H1 (cell line): ENCODE measurements at regions not wholly inside any gene's neighbourhood (a gene's known extent, or its start where the extent isn't known, plus 50 kb on each side); places are given as distances from the start of the nearest gene placed in this dataset.

Experiments
- CTCF ChIA-PET: fragments of 300-600 bp; sonication (Branson Sonifier 250); formaldehyde crosslinking; loops from one replicate; lab custom pipeline; 2021; ENCODE audit not compliant: partially characterized antibody; lab: Charles Lee
- POLR2A ChIA-PET: fragments of 300-600 bp; sonication (Branson Sonifier 250); formaldehyde crosslinking; loops from one replicate; lab custom pipeline; 2021; ENCODE audit warnings: inconsistent platforms; ENCODE audit not compliant: partially characterized antibody; lab: Charles Lee
- DNase-seq, 2 experiments: peaks; one replicate each; pipeline versions ENCODE4 v3.0.0 to v3.0.0-alpha.2; 2010 to 2022; ENCODE audit warnings: low spot score in 2 of 2, low read depth in 1 of 2, mixed read lengths in 1 of 2
- FAIRE-seq: peaks from 2 replicates; lab custom pipeline; 2011; peaks lifted over from hg19 to GRCh38; lab: Jason Lieb, UNC
- H2AFZ ChIP-seq: 2 replicates; pipeline ENCODE4 v1.8.1; 2012; ENCODE audit warnings: low read length, inconsistent platforms
- H2AK5ac ChIP-seq: 2 replicates; pipeline ENCODE4 v1.6.1; 2013; ENCODE audit warnings: low read depth, low read length
- H2BK120ac ChIP-seq: replicated peaks from 2 replicates; pipeline ENCODE3; 2013; ENCODE audit warnings: low read depth, low read length, inconsistent platforms
- H2BK12ac ChIP-seq: 2 replicates; pipeline ENCODE4 v1.6.1; 2013; ENCODE audit warnings: low read depth, low read length
- H2BK15ac ChIP-seq: 2 replicates; pipeline ENCODE4 v1.6.1; 2013; ENCODE audit warnings: low read length
- H2BK20ac ChIP-seq: 2 replicates; pipeline ENCODE4 v1.6.1; 2013; ENCODE audit warnings: low read length
- H2BK5ac ChIP-seq: 2 replicates; pipeline ENCODE4 v1.6.1; 2013; ENCODE audit warnings: low read depth, low read length
- H3K14ac ChIP-seq: 2 replicates; pipeline ENCODE4 v1.6.1; 2013; ENCODE audit warnings: inconsistent platforms; ENCODE audit not compliant: insufficient read length
- H3K18ac ChIP-seq: 2 replicates; pipeline ENCODE4 v1.6.1; 2013; ENCODE audit warnings: low read length; ENCODE audit errors: extremely low read depth
- H3K23ac ChIP-seq: 2 replicates; pipeline ENCODE4 v1.6.1; 2013; ENCODE audit warnings: inconsistent platforms; ENCODE audit not compliant: insufficient read length
- H3K23me2 ChIP-seq: 2 replicates; pipeline ENCODE4 v1.6.1; 2013; ENCODE audit warnings: low read depth, low read length
- H3K27ac ChIP-seq: 2 replicates; pipeline ENCODE4 v1.6.1; 2011; ENCODE audit warnings: low read depth, low read length, inconsistent platforms
- H3K27me3 ChIP-seq, 4 experiments: replicated peaks in 1 of 4; 1 replicate in 1 of 4; 2 replicates in 3 of 4; pipeline versions ENCODE4 v1.6.1 to v1.8.1; 2011 to 2013; ENCODE audit warnings: low read length in 3 of 4, mild to moderate bottlenecking in 3 of 4, inconsistent platforms in 2 of 4, mixed read lengths in 2 of 4, moderate library complexity in 1 of 4; ENCODE audit not compliant: control insufficient read depth in 3 of 4, insufficient read depth in 3 of 4; ENCODE audit errors: extremely low read depth in 1 of 4
- H3K36me3 ChIP-seq, 4 experiments: 2 replicates each; pipeline versions ENCODE4 v1.6.1 to v1.8.1; 2011 to 2013; ENCODE audit warnings: mild to moderate bottlenecking in 4 of 4, low read length in 3 of 4, moderate library complexity in 2 of 4, control low read depth in 1 of 4, inconsistent platforms in 1 of 4; ENCODE audit not compliant: insufficient read depth in 4 of 4, control insufficient read depth in 2 of 4
- H3K4ac ChIP-seq: replicated peaks from 2 replicates; pipeline ENCODE3; 2013; ENCODE audit warnings: low read length, low read depth, mixed read lengths, inconsistent platforms; ENCODE audit not compliant: insufficient read length
- H3K4me1 ChIP-seq, 4 experiments: replicated peaks in 1 of 4; 1 replicate in 1 of 4; 2 replicates in 3 of 4; pipeline versions ENCODE4 v1.6.1 to v1.8.1; 2011 to 2013; ENCODE audit warnings: low read length in 3 of 4, inconsistent platforms in 2 of 4, mixed read lengths in 1 of 4; ENCODE audit not compliant: insufficient read depth in 4 of 4, control insufficient read depth in 3 of 4
- H3K4me2 ChIP-seq, 2 experiments: 2 replicates each; pipeline versions ENCODE4 v1.6.1 to v1.8.1; 2011 to 2013; ENCODE audit warnings: low read depth in 2 of 2, low read length in 2 of 2, control low read depth in 1 of 2, inconsistent platforms in 1 of 2, mild to moderate bottlenecking in 1 of 2; ENCODE audit not compliant: insufficient read depth in 1 of 2
- H3K4me3 ChIP-seq, 4 experiments: fragments of 200-600, 300-600 bp in 1 of 4; sonication (generic), shearing (Covaris generic), sonication (Bioruptor Twin) in 1 of 4; 2 replicates each; pipeline versions ENCODE4 v1.5.1 to v1.8.1; 2011 to 2016; ENCODE audit warnings: low read length in 4 of 4, low read depth in 3 of 4, control low read depth in 2 of 4, inconsistent platforms in 2 of 4, mild to moderate bottlenecking in 2 of 4, mixed read lengths in 1 of 4, moderate library complexity in 1 of 4; ENCODE audit not compliant: insufficient read depth in 2 of 4; ENCODE audit errors: extremely low read depth in 1 of 4
- H3K56ac ChIP-seq: replicated peaks from 2 replicates; pipeline ENCODE3; 2013; ENCODE audit warnings: low read depth, mild to moderate bottlenecking, mixed read lengths, low read length, inconsistent platforms; ENCODE audit not compliant: insufficient read length
- H3K79me1 ChIP-seq: 2 replicates; pipeline ENCODE4 v1.6.1; 2013; ENCODE audit warnings: low read depth, low read length, control low read depth
- H3K79me2 ChIP-seq, 2 experiments: 2 replicates each; pipeline versions ENCODE4 v1.6.1 to v1.8.1; 2012 to 2013; ENCODE audit warnings: low read length in 2 of 2, mild to moderate bottlenecking in 2 of 2, inconsistent platforms in 1 of 2; ENCODE audit not compliant: insufficient read depth in 2 of 2, control insufficient read depth in 1 of 2
- H3K9ac ChIP-seq, 4 experiments: replicated peaks in 1 of 4; 1 replicate in 1 of 4; 2 replicates in 3 of 4; pipeline versions ENCODE4 v1.6.1 to v1.8.1; 2011 to 2013; ENCODE audit warnings: low read depth in 3 of 4, low read length in 3 of 4, control low read depth in 2 of 4, mild to moderate bottlenecking in 2 of 4, moderate library complexity in 2 of 4, inconsistent platforms in 1 of 4; ENCODE audit errors: extremely low read depth in 1 of 4
- H3K9me3 ChIP-seq, 2 experiments: 2 replicates each; pipeline versions ENCODE4 v1.6.1 to v1.8.1; 2012 to 2013; ENCODE audit warnings: mild to moderate bottlenecking in 2 of 2, moderate library complexity in 2 of 2, control low read depth in 1 of 2, inconsistent platforms in 1 of 2, low read depth in 1 of 2, low read length in 1 of 2, mixed read lengths in 1 of 2; ENCODE audit not compliant: insufficient read depth in 2 of 2
- H4K20me1 ChIP-seq, 2 experiments: replicated peaks in 1 of 2; 2 replicates each; pipeline versions ENCODE3 to v1.8.1; 2011 to 2013; ENCODE audit warnings: inconsistent platforms in 2 of 2, low read length in 2 of 2, mild to moderate bottlenecking in 1 of 2; ENCODE audit not compliant: insufficient read depth in 2 of 2, control insufficient read depth in 1 of 2
- H4K5ac ChIP-seq: 2 replicates; pipeline ENCODE4 v1.6.1; 2013; ENCODE audit warnings: low read length, low read depth, mixed read lengths, inconsistent platforms; ENCODE audit not compliant: insufficient read length
- H4K8ac ChIP-seq: 2 replicates; pipeline ENCODE4 v1.8.0; 2013; ENCODE audit warnings: mild to moderate bottlenecking, moderate library complexity, low read length, inconsistent platforms; ENCODE audit not compliant: insufficient read depth; ENCODE audit errors: extremely low read depth
- H4K91ac ChIP-seq: replicated peaks from 2 replicates; pipeline ENCODE3; 2013; ENCODE audit warnings: low read length, mixed read lengths, inconsistent platforms; ENCODE audit not compliant: insufficient read length
- CTBP2 ChIP-seq: IDR thresholded peaks from 2 replicates; pipeline ENCODE4 v1.7.0; 2011; ENCODE audit warnings: borderline replicate concordance, mild to moderate bottlenecking, moderate library complexity, mixed read lengths, low read length; ENCODE audit not compliant: insufficient read depth, insufficient read length
- EGR1 ChIP-seq: IDR thresholded peaks from 2 replicates; pipeline ENCODE4 v1.6.1; 2011; ENCODE audit warnings: low read depth, low read length, borderline replicate concordance
- GABPA ChIP-seq: IDR thresholded peaks from 2 replicates; pipeline ENCODE4 v1.6.1; 2011; ENCODE audit warnings: mild to moderate bottlenecking, low read length, moderate library complexity, borderline replicate concordance; ENCODE audit not compliant: insufficient read depth
- JUN ChIP-seq: IDR thresholded peaks from 2 replicates; pipeline ENCODE4 v1.6.1; 2011; ENCODE audit warnings: low read depth, mild to moderate bottlenecking, improper control_type of control experiment, low read length
- KDM5A ChIP-seq: fragments of 200-600 bp; IDR thresholded peaks from 2 replicates; pipeline ENCODE4 v1.7.1; 2012; ENCODE audit warnings: mild to moderate bottlenecking, low read length, inconsistent platforms, mixed read lengths
- PHF8 ChIP-seq: fragments of 200-600 bp; sonication (generic); conservative IDR thresholded peaks from 2 replicates; pipeline ENCODE4 v1.7.1; 2012; ENCODE audit warnings: low read depth, mild to moderate bottlenecking, inconsistent platforms, low read length, moderate library complexity
- POLR2AphosphoS5 ChIP-seq: IDR thresholded peaks from 2 replicates; pipeline ENCODE4 v1.6.1; 2011; ENCODE audit warnings: low read depth, low read length
- SAP30 ChIP-seq: fragments of 300-600 bp; sonication (generic); IDR thresholded peaks from 2 replicates; pipeline ENCODE4 v1.7.1; 2012; ENCODE audit warnings: low read length, moderate library complexity, mild to moderate bottlenecking, inconsistent platforms; ENCODE audit not compliant: insufficient read depth, insufficient replicate concordance
- SIRT6 ChIP-seq: IDR thresholded peaks from one replicate; pipeline ENCODE4 v1.7.1; 2012; ENCODE audit warnings: low read length, inconsistent platforms
- SIX5 ChIP-seq: IDR thresholded peaks from 2 replicates; pipeline ENCODE4 v1.6.1; 2011; ENCODE audit warnings: mild to moderate bottlenecking, low read depth, low read length
- SP2 ChIP-seq: IDR thresholded peaks from 2 replicates; pipeline ENCODE4 v1.6.1; 2012; ENCODE audit warnings: mild to moderate bottlenecking, low read length, inconsistent platforms
- TBP ChIP-seq: IDR thresholded peaks from 2 replicates; pipeline ENCODE4 v1.6.1; 2011; ENCODE audit warnings: low read depth, low read length, improper control_type of control experiment
- TEAD4 ChIP-seq: IDR thresholded peaks from 2 replicates; pipeline ENCODE4 v1.6.1; 2012; ENCODE audit warnings: low read depth, low read length, inconsistent platforms, mixed read lengths
- WGBS, 2 experiments: shearing (Covaris generic) in 1 of 2; methylation state at CpG; one replicate each; pipeline versions ENCODE4 v1.1.6 to v1.1.7; 2013 to 2015; ENCODE audit warnings: low lambda C conversion rate in 2 of 2, mixed read lengths in 2 of 2, inconsistent platforms in 1 of 2, low coverage in 1 of 2, missing lambda C conversion rate in 1 of 2; ENCODE audit not compliant: insufficient replicate concordance in 2 of 2, insufficient coverage in 1 of 2, insufficient read length in 1 of 2; ENCODE audit errors: extremely low coverage in 1 of 2, missing lambda C conversion rate in 1 of 2; 5-methylcytosine and 5-hydroxymethylcytosine counted together
- TF ChIP-seq, protein P1 (sequence below): IDR thresholded peaks from 2 replicates; pipeline ENCODE4 v1.6.1; 2012; ENCODE audit warnings: low read length, inconsistent platforms

DNA sequence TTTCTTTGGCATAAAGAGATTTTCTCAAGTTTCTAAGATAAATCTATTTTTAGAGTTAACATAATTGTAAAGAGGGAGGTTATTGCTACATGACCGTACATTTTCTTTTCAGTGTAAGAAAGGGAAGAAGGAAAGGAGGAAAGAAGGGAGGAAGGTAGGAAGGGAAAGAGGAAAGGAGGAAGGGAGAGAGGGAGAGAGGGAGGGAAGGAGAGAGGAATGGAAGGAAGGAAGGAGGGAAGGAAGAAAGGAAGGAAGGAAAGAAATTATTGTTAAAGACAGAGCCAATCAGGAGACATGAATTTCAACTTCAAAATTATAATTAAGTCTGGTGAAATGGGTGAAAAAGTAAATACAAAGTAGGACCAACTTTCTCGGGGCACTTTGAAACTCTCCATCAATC is 197.6 kb downstream of the SNCA start:
- no peak overlapping the region for H2BK15ac ChIP-seq
- no peak overlapping the region for H2AK5ac ChIP-seq
- WGBS, 2 experiments, result 89% methylated on average over 2 of the region's 2 CpGs; no CpG with 5 or more reads in 1 of the 2 experiments
- no peak for FAIRE-seq
- no peak overlapping the region for H3K9ac ChIP-seq
- ChIA-PET POLR2A (no interaction called here), CTCF (no interaction called here)
- H3K4me3 ChIP-seq, result no peak overlapping the region
- no peak overlapping the region for H4K91ac ChIP-seq
- H3K18ac ChIP-seq, result no peak overlapping the region
- H3K4me2 ChIP-seq, result no peak overlapping the region
- H3K23ac ChIP-seq, result no peak overlapping the region
- H3K27me3 ChIP-seq, result no peaks in the 10 kb centered on the region
- no peak overlapping the region for H2BK120ac ChIP-seq
- H3K79me2 ChIP-seq, result no peaks in the 10 kb centered on the region
- no peaks in the 10 kb centered on the region for H3K9me3 ChIP-seq
- DNase-seq, result no peak
- H3K56ac ChIP-seq, result peak overlapping the region; percentile 5
- no peak overlapping the region for H2AFZ ChIP-seq
- H4K5ac ChIP-seq, result no peak overlapping the region
- no peaks in the 10 kb centered on the region for H4K20me1 ChIP-seq
- no peak overlapping the region for H3K14ac ChIP-seq
- H3K36me3 ChIP-seq, result no peaks in the 10 kb centered on the region
- no peak overlapping the region for H4K8ac ChIP-seq
- no peaks in the 10 kb centered on the region for H3K23me2 ChIP-seq
- H2BK5ac ChIP-seq, result no peak overlapping the region
- no peak overlapping the region for H2BK20ac ChIP-seq
- no peaks in the 10 kb centered on the region for H3K79me1 ChIP-seq
- peaks cover 0 to 3% (median 0%) of the 10 kb centered on the region in 4 experiments; a peak in 2 of 7 replicates for H3K4me1 ChIP-seq
- no peak overlapping the region for H3K4ac ChIP-seq
- no peak overlapping the region for H3K27ac ChIP-seq
- H2BK12ac ChIP-seq, result no peak overlapping the region
- TF ChIP-seq SP2, result no peak
- TF ChIP-seq, protein P1, sequence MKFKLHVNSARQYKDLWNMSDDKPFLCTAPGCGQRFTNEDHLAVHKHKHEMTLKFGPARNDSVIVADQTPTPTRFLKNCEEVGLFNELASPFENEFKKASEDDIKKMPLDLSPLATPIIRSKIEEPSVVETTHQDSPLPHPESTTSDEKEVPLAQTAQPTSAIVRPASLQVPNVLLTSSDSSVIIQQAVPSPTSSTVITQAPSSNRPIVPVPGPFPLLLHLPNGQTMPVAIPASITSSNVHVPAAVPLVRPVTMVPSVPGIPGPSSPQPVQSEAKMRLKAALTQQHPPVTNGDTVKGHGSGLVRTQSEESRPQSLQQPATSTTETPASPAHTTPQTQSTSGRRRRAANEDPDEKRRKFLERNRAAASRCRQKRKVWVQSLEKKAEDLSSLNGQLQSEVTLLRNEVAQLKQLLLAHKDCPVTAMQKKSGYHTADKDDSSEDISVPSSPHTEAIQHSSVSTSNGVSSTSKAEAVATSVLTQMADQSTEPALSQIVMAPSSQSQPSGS, result no peak
- no peak for TF ChIP-seq TBP
- no peak for TF ChIP-seq POLR2AphosphoS5
- TF ChIP-seq PHF8, result no peak
- no peak for TF ChIP-seq EGR1
- TF ChIP-seq JUN, result no peak
- no peak for TF ChIP-seq TEAD4
- no peak for TF ChIP-seq KDM5A
- no peak for TF ChIP-seq GABPA
- TF ChIP-seq SIRT6, result no peak
- no peak for TF ChIP-seq CTBP2
- TF ChIP-seq SIX5, result no peak
- no peak for TF ChIP-seq SAP30
